ENCODE measurements at regions not wholly inside any gene's neighbourhood (a gene's known extent, or its start where the extent isn't known, plus 50 kb on each side); places are given as distances from the start of the nearest gene placed in this dataset.
"Not testable (repeated sequence)": the region's sequence is repeated elsewhere in the genome, so short reads cannot be mapped to it uniquely, and the experiment has no call there.

DNA sequence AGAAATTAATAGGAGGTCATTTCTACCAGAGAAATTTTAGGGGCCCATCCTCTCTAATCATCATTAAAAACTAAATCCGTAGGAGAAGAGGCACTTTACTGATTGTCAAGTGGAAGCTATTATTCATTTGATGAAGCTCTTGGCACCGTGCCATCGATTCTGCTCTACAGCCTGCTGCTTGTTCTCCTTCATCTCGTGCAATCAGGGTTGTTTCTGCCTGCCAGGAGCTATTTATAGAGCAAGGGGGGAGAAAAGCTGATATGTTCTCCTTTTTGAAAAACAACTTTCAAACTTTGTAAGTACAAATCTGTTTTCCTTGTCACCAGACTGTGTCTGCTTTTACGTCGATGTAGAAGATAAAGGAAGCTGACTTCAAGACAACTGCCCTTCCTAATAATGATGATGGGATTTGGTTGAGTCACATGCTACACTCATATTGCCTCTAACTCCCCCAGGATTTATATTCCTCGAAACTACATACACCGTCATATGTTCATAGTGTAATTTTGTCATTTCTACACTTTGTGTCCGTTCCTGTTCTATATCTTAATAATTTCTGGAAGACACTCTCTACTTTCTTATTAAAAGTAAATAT lies 169.6 kb upstream of the LHX8 start:
- H3K9me3 ChIP-seq = no peaks in the 10 kb centered on the region
- H3K27ac ChIP-seq = no peak overlapping the region
- DNase-seq = peak in 1 of 2 donors; percentile 25
- no peaks in the 10 kb centered on the region for H3K4me1 ChIP-seq
- H3K36me3 ChIP-seq = no peaks in the 10 kb centered on the region
- TF ChIP-seq, protein P1, sequence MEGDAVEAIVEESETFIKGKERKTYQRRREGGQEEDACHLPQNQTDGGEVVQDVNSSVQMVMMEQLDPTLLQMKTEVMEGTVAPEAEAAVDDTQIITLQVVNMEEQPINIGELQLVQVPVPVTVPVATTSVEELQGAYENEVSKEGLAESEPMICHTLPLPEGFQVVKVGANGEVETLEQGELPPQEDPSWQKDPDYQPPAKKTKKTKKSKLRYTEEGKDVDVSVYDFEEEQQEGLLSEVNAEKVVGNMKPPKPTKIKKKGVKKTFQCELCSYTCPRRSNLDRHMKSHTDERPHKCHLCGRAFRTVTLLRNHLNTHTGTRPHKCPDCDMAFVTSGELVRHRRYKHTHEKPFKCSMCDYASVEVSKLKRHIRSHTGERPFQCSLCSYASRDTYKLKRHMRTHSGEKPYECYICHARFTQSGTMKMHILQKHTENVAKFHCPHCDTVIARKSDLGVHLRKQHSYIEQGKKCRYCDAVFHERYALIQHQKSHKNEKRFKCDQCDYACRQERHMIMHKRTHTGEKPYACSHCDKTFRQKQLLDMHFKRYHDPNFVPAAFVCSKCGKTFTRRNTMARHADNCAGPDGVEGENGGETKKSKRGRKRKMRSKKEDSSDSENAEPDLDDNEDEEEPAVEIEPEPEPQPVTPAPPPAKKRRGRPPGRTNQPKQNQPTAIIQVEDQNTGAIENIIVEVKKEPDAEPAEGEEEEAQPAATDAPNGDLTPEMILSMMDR (IDR thresholded peaks at IDR 0.05) = no peak
- intact Hi-C loops (cut with DNase I; ENCODE audit: low total_unique reads) = no loop called here
- no peaks in the 10 kb centered on the region for H3K27me3 ChIP-seq
- no peak overlapping the region for H3K4me3 ChIP-seq

DNA sequence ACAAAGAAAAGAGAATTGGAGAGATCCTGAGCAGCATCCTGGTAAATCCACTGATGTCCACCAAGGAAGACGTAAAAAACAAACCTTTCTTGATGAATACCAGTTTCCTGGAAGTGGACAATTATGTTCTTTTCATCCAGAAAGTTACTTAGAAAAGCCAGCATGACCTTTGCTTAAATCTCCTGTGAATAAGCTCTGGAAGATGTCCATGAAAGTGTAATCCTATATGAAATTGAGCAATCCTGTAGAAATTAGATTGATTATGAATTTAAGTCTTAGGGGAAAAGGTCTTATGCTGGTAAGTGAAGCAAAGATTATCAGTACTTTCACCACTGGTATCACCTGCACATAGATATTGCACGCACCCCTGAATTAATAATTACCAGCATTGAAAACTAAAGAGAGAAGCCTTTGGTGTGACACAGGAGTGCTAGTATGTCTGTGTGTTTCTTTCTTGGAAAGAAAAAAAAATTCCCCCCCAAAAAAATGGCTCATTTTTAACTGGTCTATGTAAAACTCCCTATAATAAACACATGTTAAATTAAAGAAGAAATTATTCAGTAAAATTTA lies 164.5 kb upstream of the LHX8 start:
- Histone ChIP-seq H3K27me3 (no peaks in the 10 kb centered on the region), H3K9me3 (no peaks in the 10 kb centered on the region), H3K4me1 (no peaks in the 10 kb centered on the region), H3K27ac (no peak overlapping the region), H3K36me3 (no peaks in the 10 kb centered on the region), H3K4me3 (no peak overlapping the region)
- TF ChIP-seq, protein P1 (IDR thresholded peaks at IDR 0.05) = no peak
- intact Hi-C loops (cut with DNase I; ENCODE audit: low total_unique reads) = no loop called here
- DNase-seq = no peak

DNA sequence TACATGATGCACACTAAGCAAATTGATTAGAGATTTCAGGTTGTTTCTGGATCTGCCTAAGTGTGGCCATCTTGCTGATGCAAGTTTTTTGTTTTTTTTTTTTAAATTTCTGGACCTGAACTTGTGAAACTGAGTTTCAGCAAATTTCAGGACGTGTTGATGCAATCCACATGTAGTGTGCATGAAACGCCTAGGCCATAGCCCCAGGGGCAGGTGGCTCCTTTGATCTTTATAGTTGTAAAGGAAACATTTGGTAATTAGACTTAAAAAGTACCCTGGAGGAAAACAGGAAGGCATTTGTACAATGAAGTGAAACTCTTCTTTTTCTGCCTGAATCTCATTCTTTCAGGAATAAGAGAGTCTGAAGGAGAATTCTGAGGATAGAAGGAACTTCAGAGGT lies 162.2 kb upstream of the LHX8 start:
- Histone ChIP-seq H3K9me3 (no peaks in the 10 kb centered on the region), H3K4me1 (no peaks in the 10 kb centered on the region), H3K4me3 (no peak overlapping the region), H3K27me3 (no peaks in the 10 kb centered on the region), H3K27ac (no peak overlapping the region), H3K36me3 (no peaks in the 10 kb centered on the region)
- TF ChIP-seq, protein P1 (IDR thresholded peaks at IDR 0.05) = no peak
- DNase-seq = no peak
- intact Hi-C loops (cut with DNase I; ENCODE audit: low total_unique reads) = no loop called here

DNA sequence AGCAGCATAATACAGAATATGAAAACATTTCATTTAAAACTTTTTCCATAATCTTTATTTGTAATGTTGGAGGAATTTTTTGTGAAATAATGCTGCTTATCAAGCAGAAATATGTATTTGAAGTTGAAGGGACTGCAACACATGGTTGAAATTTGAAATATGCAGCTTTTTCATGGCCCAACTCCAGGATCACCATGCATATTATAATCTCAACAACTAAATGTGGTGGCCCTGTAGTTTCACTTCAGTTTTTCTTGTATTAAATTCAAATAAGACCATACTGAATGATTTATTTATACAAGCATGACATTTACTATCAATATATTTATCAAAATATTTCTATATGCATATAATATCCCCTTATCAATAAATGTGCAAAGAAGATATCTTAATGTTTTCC lies 157.7 kb upstream of the LHX8 start:
- no peaks in the 10 kb centered on the region for H3K4me1 ChIP-seq
- no peaks in the 10 kb centered on the region for H3K36me3 ChIP-seq
- no peak overlapping the region for H3K4me3 ChIP-seq
- H3K27me3 ChIP-seq = no peaks in the 10 kb centered on the region
- intact Hi-C loops (cut with DNase I; ENCODE audit: low total_unique reads) = no loop called here
- no peak for DNase-seq
- H3K9me3 ChIP-seq = no peaks in the 10 kb centered on the region
- H3K27ac ChIP-seq = no peak overlapping the region
- TF ChIP-seq, protein P1 (IDR thresholded peaks at IDR 0.05) = no peak

DNA sequence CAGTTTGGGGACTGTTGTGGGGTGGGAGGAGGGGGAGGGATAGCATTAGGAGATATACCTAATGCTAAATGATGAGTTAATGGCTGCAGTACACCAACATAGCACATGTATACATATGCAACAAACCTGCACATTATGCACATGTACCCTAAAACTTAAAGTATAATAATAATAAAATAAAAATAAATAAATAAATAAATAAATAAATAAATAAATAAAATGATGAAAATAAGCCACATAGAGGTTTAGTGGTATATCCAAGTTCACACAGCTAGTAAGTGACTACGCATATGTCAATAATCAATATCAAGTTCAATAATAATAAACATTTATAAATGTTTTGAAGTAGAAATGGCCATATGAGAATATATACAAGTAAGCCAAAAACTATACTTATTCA lies 141.7 kb upstream of the LHX8 start:
- H3K36me3 ChIP-seq; H3K4me1 ChIP-seq; DNase-seq; H3K27me3 ChIP-seq; H3K27ac ChIP-seq; H3K4me3 ChIP-seq; H3K9me3 ChIP-seq; intact Hi-C loops (cut with DNase I; ENCODE audit: low total_unique reads): not testable (repeated sequence)

DNA sequence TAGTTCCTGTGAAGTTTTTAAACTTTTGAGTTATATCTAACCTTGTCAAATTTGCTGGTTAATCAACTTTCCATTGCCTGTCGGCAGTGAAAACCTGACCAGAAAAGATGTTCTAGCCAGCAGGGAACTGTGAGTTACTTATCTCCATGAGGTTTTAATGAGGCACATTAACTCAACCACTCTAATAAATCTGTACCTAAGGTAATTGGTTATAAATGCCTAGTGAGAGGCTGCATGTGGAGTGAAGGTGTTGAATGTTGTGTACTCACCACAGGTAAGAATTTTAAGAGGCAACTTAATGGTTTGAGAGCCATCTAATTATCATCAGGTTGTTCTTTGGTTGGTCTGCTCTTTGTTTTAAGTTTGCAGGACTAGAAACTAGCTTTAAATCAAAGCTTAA lies 138.4 kb upstream of the LHX8 start:
- H3K36me3 ChIP-seq = no peaks in the 10 kb centered on the region
- intact Hi-C loops (cut with DNase I; ENCODE audit: low total_unique reads) = no loop called here
- no peaks in the 10 kb centered on the region for H3K27me3 ChIP-seq
- TF ChIP-seq, protein P1 (IDR thresholded peaks at IDR 0.05) = no peak
- H3K4me1 ChIP-seq = no peaks in the 10 kb centered on the region
- H3K27ac ChIP-seq = no peak overlapping the region
- no peaks in the 10 kb centered on the region for H3K9me3 ChIP-seq
- DNase-seq = no peak
- no peak overlapping the region for H3K4me3 ChIP-seq

All from tibial artery (tissue), 4 donors.